Neutrophil (primary cell): ENCODE measurements at regions not wholly inside any gene's neighbourhood (a gene's known extent, or its start where the extent isn't known, plus 50 kb on each side); places are given as distances from the start of the nearest gene placed in this dataset.
A peak's percentile ranks its signal among the peaks of the same experiment; 100 is the strongest.

Experiments
- H3K27ac ChIP-seq: fragments of 200-600 bp; sonication (generic); 2 replicates; pipeline ENCODE4 v1.5.1; 2016; ENCODE audit warnings: mild to moderate bottlenecking, moderate library complexity
- H3K27me3 ChIP-seq: fragments of 200-600 bp; sonication (generic); 2 replicates; pipeline ENCODE4 v1.6.0; 2016; ENCODE audit warnings: mild to moderate bottlenecking
- H3K36me3 ChIP-seq: fragments of 200-600 bp; sonication (generic); 2 replicates; pipeline ENCODE4 v1.5.1; 2017
- H3K4me1 ChIP-seq, 2 experiments: fragments of 200-600 bp in 1 of 2; sonication (generic) in 1 of 2; 1 replicate in 1 of 2; 2 replicates in 1 of 2; pipeline versions ENCODE4 v1.5.1 to v1.6.1; 2013 to 2016; ENCODE audit warnings: low read depth in 1 of 2, low read length in 1 of 2, mild to moderate bottlenecking in 1 of 2, moderate library complexity in 1 of 2; ENCODE audit not compliant: control insufficient read depth in 1 of 2, insufficient read depth in 1 of 2
- H3K4me3 ChIP-seq, 2 experiments: fragments of 200-600 bp in 1 of 2; sonication (generic) in 1 of 2; 1 replicate in 1 of 2; 2 replicates in 1 of 2; pipeline ENCODE4 v1.5.1; 2013 to 2016; ENCODE audit warnings: low read depth in 1 of 2, low read length in 1 of 2, mild to moderate bottlenecking in 1 of 2, moderate library complexity in 1 of 2
- H3K9me3 ChIP-seq: fragments of 200-600 bp; sonication (generic); 2 replicates; pipeline ENCODE4 v1.5.1; 2016
- TF ChIP-seq, protein P1 (sequence below): fragments of 200-600 bp; sonication (generic); IDR thresholded peaks from 2 replicates; pipeline ENCODE4 v1.5.1; 2016; ENCODE audit warnings: antibody characterized with exemption

DNA sequence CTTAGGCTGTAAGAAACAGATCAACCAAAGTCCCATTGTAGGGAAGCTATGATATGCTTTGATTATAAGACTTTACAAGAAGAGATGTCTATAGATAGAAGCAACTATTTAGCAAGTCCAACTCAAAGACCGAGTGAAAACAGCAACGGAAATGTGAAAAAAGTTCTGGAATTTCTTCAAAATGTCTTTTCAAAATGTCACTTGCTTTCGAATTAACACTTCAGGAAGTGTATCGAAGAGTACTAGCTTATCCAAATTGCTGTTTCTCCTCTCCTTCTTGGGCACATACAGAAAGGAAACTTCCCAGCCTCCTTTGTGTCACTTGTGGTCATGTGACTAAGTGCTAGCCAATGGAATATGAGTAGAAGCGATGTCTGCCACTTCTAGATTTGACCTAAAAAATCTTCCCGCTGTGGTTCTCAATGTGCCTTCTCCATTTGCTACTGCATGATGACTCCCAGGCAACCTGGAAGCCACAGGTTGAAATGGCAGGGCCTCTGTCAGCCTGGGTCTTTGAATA lies 89.9 kb downstream of the TSEN15 start:
- no peaks in the 10 kb centered on the region for H3K4me1 ChIP-seq
- TF ChIP-seq, protein P1, sequence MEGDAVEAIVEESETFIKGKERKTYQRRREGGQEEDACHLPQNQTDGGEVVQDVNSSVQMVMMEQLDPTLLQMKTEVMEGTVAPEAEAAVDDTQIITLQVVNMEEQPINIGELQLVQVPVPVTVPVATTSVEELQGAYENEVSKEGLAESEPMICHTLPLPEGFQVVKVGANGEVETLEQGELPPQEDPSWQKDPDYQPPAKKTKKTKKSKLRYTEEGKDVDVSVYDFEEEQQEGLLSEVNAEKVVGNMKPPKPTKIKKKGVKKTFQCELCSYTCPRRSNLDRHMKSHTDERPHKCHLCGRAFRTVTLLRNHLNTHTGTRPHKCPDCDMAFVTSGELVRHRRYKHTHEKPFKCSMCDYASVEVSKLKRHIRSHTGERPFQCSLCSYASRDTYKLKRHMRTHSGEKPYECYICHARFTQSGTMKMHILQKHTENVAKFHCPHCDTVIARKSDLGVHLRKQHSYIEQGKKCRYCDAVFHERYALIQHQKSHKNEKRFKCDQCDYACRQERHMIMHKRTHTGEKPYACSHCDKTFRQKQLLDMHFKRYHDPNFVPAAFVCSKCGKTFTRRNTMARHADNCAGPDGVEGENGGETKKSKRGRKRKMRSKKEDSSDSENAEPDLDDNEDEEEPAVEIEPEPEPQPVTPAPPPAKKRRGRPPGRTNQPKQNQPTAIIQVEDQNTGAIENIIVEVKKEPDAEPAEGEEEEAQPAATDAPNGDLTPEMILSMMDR, result no peak
- H3K36me3 ChIP-seq, result no peaks in the 10 kb centered on the region
- no peak overlapping the region for H3K27ac ChIP-seq
- H3K27me3 ChIP-seq, result peaks cover 5% of the 10 kb centered on the region
- no peaks in the 10 kb centered on the region for H3K9me3 ChIP-seq
- H3K4me3 ChIP-seq, result no peak overlapping the region

DNA sequence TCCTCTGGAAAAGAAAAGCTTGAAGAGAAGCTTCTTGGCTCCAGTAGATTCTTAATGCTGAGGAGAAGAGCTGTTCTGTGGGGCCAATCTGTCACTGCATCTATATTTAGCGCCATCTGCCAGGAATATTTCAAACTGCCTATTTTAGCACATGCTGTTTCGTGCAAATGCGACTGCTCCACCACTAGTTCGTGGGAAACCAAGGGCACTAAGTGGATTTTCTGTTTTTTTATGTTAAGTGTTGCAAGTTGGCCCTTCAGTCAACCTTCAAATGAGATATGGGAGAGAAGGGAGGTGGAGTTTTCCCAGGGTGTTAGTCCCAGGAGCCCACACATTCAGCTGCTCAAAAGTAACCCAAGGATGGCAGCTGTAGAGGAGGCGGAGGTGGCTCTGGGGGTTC lies 91.9 kb downstream of the TSEN15 start:
- H3K27ac ChIP-seq, result no peak overlapping the region
- TF ChIP-seq, protein P1, result no peak
- peaks cover 5% of the 10 kb centered on the region for H3K27me3 ChIP-seq
- H3K9me3 ChIP-seq, result no peaks in the 10 kb centered on the region
- no peak overlapping the region for H3K4me3 ChIP-seq
- H3K36me3 ChIP-seq, result no peaks in the 10 kb centered on the region
- H3K4me1 ChIP-seq, result no peaks in the 10 kb centered on the region

DNA sequence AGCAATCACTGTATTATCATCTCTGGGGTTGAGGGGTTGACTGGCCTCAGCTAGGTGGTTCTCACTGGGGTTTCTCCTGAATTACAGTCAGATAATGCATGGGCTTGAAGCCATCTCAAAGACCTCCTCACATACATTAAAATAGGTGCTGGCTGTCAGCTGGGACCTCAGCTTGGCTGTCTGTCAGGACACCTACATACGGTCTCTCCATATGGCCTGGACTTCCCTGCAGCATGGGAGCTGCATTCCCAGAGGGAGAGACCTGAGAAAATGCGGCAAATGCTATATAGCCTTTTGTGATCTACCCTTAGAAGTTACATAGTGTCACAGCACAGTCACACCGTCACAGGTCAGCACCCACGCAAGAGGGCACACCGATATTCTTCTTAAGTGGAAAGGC lies 93.6 kb downstream of the TSEN15 start:
- H3K4me1 ChIP-seq, result no peaks in the 10 kb centered on the region
- TF ChIP-seq, protein P1, result no peak
- peaks cover 5% of the 10 kb centered on the region for H3K27me3 ChIP-seq
- no peaks in the 10 kb centered on the region for H3K36me3 ChIP-seq
- H3K4me3 ChIP-seq, result no peak overlapping the region
- no peaks in the 10 kb centered on the region for H3K9me3 ChIP-seq
- H3K27ac ChIP-seq, result no peak overlapping the region

DNA sequence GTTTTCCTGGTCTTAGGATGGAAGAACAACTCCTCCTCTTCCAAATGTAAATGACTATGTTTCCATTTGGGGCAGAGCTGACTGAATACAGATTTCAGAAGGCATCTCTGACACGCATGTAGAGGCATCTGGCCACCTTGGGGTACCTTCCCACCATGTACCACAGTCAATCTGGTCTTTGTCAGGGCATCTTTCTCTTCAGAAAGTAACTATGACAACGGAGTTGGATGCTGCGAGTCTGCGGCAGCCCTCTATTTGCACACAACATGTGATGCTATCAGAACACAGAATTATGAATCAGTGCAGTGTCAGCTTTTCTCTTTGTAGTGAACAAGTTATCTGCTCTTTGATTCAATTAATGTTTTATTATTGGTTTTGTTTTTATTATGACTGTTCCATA lies 94.7 kb downstream of the TSEN15 start:
- no peaks in the 10 kb centered on the region for H3K36me3 ChIP-seq
- TF ChIP-seq, protein P1, result no peak
- H3K4me1 ChIP-seq, result peaks cover 0 to under 1% of the 10 kb centered on the region in 2 experiments
- no peaks in the 10 kb centered on the region for H3K9me3 ChIP-seq
- H3K27me3 ChIP-seq, result peaks cover 5% of the 10 kb centered on the region
- no peak overlapping the region for H3K27ac ChIP-seq
- no peak overlapping the region for H3K4me3 ChIP-seq

DNA sequence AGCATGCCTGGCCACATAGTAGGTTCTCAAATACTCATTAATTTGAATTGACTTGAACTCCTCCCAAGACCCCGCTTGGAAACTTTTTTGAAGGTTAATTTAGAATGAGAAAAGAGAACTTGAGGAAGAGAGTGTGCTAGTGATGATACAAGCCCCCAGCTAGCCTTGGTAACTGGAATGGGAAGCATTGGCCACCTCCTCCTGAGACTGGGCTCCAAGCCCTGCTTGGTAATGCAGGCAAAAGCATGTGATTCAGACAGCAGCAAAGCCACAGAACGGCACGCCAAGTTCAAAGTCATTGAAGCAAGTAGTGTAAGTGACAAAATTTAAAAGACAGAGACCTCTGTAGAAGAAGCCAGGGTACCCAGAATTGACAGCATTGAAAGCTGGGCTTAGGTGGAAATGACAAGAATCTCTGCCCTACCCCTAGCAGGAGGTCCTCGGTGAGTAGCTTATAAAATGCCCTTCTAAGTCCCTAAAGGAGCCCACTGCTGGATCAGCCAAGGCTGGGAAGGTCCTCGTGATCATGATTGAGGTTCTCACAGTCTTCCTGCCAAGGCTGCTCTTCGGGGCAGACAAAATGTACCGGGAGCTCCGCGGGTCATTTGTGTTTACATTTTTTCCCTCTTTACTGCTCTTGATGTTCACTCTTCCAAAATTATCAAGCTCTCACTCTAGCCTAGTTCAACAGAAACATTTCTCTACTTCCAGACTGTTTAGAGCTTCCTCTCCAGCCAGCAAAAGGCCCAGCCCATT lies 99.4 kb downstream of the TSEN15 start:
- TF ChIP-seq, protein P1, result no peak
- Histone ChIP-seq H3K36me3 (no peaks in the 10 kb centered on the region), H3K4me3 (no peak overlapping the region), H3K9me3 (no peaks in the 10 kb centered on the region), H3K4me1 (peaks cover 31 to 33% of the 10 kb centered on the region in 2 experiments), H3K27ac (peak overlapping the region; percentile 74), H3K27me3 (no peaks in the 10 kb centered on the region)
